Neural cell (in vitro differentiated cells): ENCODE measurements at regions not wholly inside any gene's neighbourhood (a gene's known extent, or its start where the extent isn't known, plus 50 kb on each side); places are given as distances from the start of the nearest gene placed in this dataset.

ENCODE experiments used
- CTCF ChIP-seq: fragments of 450-650 bp; IDR thresholded peaks from 2 replicates; pipeline ENCODE4 v1.5.1; 2014; ENCODE audit warnings: antibody characterized with exemption, mild to moderate bottlenecking, moderate library complexity; ENCODE audit not compliant: poor library complexity, severe bottlenecking
- EP300 ChIP-seq: fragments of 450-650 bp; conservative IDR thresholded peaks from 2 replicates; pipeline ENCODE4 v1.6.1; 2014; ENCODE audit warnings: antibody characterized with exemption, mild to moderate bottlenecking, moderate library complexity; ENCODE audit not compliant: poor library complexity, severe bottlenecking
- EZH2 ChIP-seq: fragments of 200-600, 300-800 bp; shearing (Covaris generic), sonication (generic); IDR thresholded peaks from 2 replicates; pipeline ENCODE4 v1.6.1; 2014; ENCODE audit warnings: antibody characterized with exemption, low read length, borderline replicate concordance, mild to moderate bottlenecking; ENCODE audit not compliant: insufficient read depth, poor library complexity, severe bottlenecking
- MXI1 ChIP-seq: fragments of 450-650 bp; conservative IDR thresholded peaks from 2 replicates; pipeline ENCODE4 v1.6.1; 2014; ENCODE audit warnings: antibody characterized with exemption, mild to moderate bottlenecking; ENCODE audit not compliant: poor library complexity, severe bottlenecking
- RAD21 ChIP-seq: fragments of 450-650 bp; conservative IDR thresholded peaks from 2 replicates; pipeline ENCODE4 v1.6.1; 2014; ENCODE audit warnings: antibody characterized with exemption, mild to moderate bottlenecking, moderate library complexity
- REST ChIP-seq: IDR thresholded peaks from 2 replicates; pipeline ENCODE4 v1.6.1; 2012; ENCODE audit warnings: borderline replicate concordance
- TAF1 ChIP-seq: IDR thresholded peaks from 2 replicates; pipeline ENCODE4 v1.6.1; 2012; ENCODE audit warnings: low read depth

- TF ChIP-seq EP300 (no peak), CTCF (no peak), MXI1 (no peak), REST (no peak), TAF1 (no peak), EZH2 (no peak), RAD21 (no peak)
These were observed 1117.5 kb downstream of the NCAM2 start for GRCh38 chr21:22115746-22116145.
